Astrocyte (in vitro differentiated cells and primary cell): ENCODE measurements at regions not wholly inside any gene's neighbourhood (a gene's known extent, or its start where the extent isn't known, plus 50 kb on each side); places are given as distances from the start of the nearest gene placed in this dataset.
"Not testable (repeated sequence)": the region's sequence is repeated elsewhere in the genome, so short reads cannot be mapped to it uniquely, and the experiment has no call there.

Experiments
- DNase-seq: peaks from one replicate; pipeline ENCODE4 v3.0.0-alpha.2; 2010; ENCODE audit warnings: low read depth
- FAIRE-seq: peaks from 2 replicates; lab custom pipeline; 2011; peaks lifted over from hg19 to GRCh38; lab: Jason Lieb, UNC
- H2AFZ ChIP-seq: 2 replicates; pipeline ENCODE4 v1.6.0; 2012; ENCODE audit warnings: low read depth, low read length, inconsistent platforms
- H3K27ac ChIP-seq: 2 replicates; pipeline ENCODE4 v1.5.1; 2011; ENCODE audit warnings: low read depth, low read length, inconsistent platforms
- H3K27me3 ChIP-seq: 2 replicates; pipeline ENCODE4 v1.6.0; 2011; ENCODE audit warnings: low read length, inconsistent platforms; ENCODE audit not compliant: insufficient read depth
- H3K36me3 ChIP-seq: 2 replicates; pipeline ENCODE4 v1.5.1; 2011; ENCODE audit warnings: low read length, inconsistent platforms; ENCODE audit not compliant: insufficient read depth
- H3K4me1 ChIP-seq: 2 replicates; pipeline ENCODE4 v1.5.1; 2011; ENCODE audit warnings: low read length, inconsistent platforms; ENCODE audit not compliant: insufficient read depth
- H3K4me2 ChIP-seq: 2 replicates; pipeline ENCODE4 v1.6.0; 2012; ENCODE audit warnings: low read length, inconsistent platforms
- H3K4me3 ChIP-seq: 2 replicates; pipeline ENCODE4 v1.5.1; 2011; ENCODE audit warnings: low read depth, mild to moderate bottlenecking, low read length, inconsistent platforms; ENCODE audit not compliant: insufficient read depth
- H3K79me2 ChIP-seq: 2 replicates; pipeline ENCODE4 v1.6.0; 2012; ENCODE audit warnings: mild to moderate bottlenecking, low read length, inconsistent platforms; ENCODE audit not compliant: insufficient read depth
- H3K9ac ChIP-seq: 2 replicates; pipeline ENCODE4 v1.6.0; 2012; ENCODE audit warnings: mild to moderate bottlenecking, low read length, inconsistent platforms
- H3K9me3 ChIP-seq: 2 replicates; pipeline ENCODE4 v1.5.1; 2012; ENCODE audit warnings: low read depth, mild to moderate bottlenecking, low read length, inconsistent platforms; ENCODE audit not compliant: insufficient read depth
- H4K20me1 ChIP-seq: 2 replicates; pipeline ENCODE4 v1.6.0; 2012; ENCODE audit warnings: low read length, inconsistent platforms; ENCODE audit not compliant: insufficient read depth
- H3K27ac Mint-ChIP-seq: one replicate; pipeline ENCODE4 v1.8.0; 2021; ENCODE audit warnings: mild to moderate bottlenecking, mixed read lengths; ENCODE audit not compliant: unreplicated experiment
- H3K27me3 Mint-ChIP-seq: one replicate; pipeline ENCODE4 v1.8.0; 2021; ENCODE audit warnings: low read depth, mixed read lengths; ENCODE audit not compliant: unreplicated experiment
- H3K36me3 Mint-ChIP-seq: one replicate; pipeline ENCODE4 v1.8.0; 2021; ENCODE audit warnings: low read depth, mixed read lengths; ENCODE audit not compliant: unreplicated experiment
- H3K4me1 Mint-ChIP-seq: one replicate; pipeline ENCODE4 v1.8.0; 2021; ENCODE audit warnings: low read depth, mixed read lengths; ENCODE audit not compliant: unreplicated experiment
- H3K4me3 Mint-ChIP-seq: one replicate; pipeline ENCODE4 v1.8.0; 2021; ENCODE audit warnings: mild to moderate bottlenecking, moderate library complexity, mixed read lengths; ENCODE audit not compliant: unreplicated experiment
- H3K9me3 Mint-ChIP-seq: one replicate; pipeline ENCODE4 v1.8.0; 2021; ENCODE audit warnings: mild to moderate bottlenecking, mixed read lengths; ENCODE audit not compliant: unreplicated experiment
- EZH2 ChIP-seq: IDR thresholded peaks from 2 replicates; pipeline ENCODE4 v1.6.1; 2012; ENCODE audit warnings: mild to moderate bottlenecking, low read length, inconsistent platforms; ENCODE audit not compliant: insufficient read depth
- TF ChIP-seq, protein P1 (sequence below): IDR thresholded peaks from 2 replicates; pipeline ENCODE4 v1.5.1; 2011; ENCODE audit warnings: low read depth, mild to moderate bottlenecking, inconsistent platforms, low read length, moderate library complexity; ENCODE audit not compliant: insufficient read depth

DNA sequence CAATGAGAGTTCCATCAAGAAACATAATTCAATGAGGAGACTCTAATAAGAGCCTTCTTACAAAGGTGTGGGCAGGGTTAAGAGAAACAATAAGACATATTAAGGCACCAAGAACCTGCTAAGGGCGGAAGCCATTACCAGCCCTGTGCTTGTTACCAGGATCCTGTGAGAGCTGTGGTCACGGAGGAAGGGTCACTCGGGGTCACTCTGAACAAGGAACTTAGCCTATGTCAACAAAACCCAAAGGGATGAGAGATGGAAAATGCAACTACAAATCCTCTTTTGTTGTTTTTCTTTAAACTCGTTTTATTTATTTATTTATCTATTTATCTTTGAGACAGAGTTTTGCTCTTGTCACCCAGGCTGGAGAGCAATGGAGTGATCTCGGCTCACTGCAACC is 460.4 kb upstream of the CCDC196 start:
- Histone ChIP-seq H3K79me2 (no peaks in the 10 kb centered on the region), H3K9ac (no peak overlapping the region), H3K4me3 (no peak overlapping the region), H4K20me1 (no peaks in the 10 kb centered on the region), H2AFZ (no peak overlapping the region), H3K27ac (no peak overlapping the region), H3K4me1 (no peaks in the 10 kb centered on the region), H3K4me2 (no peak overlapping the region), H3K36me3 (no peaks in the 10 kb centered on the region), H3K27me3 (no peaks in the 10 kb centered on the region), H3K9me3 (no peaks in the 10 kb centered on the region)
- Mint-ChIP-seq H3K36me3 (no peaks in the 10 kb centered on the region), H3K4me1 (no peaks in the 10 kb centered on the region), H3K27me3 (no peaks in the 10 kb centered on the region), H3K4me3 (no peak overlapping the region), H3K9me3 (peaks cover 9% of the 10 kb centered on the region), H3K27ac (no peak overlapping the region)
- FAIRE-seq (no peak), DNase-seq (no peak)
- TF ChIP-seq EZH2: no peak
- TF ChIP-seq, protein P1, sequence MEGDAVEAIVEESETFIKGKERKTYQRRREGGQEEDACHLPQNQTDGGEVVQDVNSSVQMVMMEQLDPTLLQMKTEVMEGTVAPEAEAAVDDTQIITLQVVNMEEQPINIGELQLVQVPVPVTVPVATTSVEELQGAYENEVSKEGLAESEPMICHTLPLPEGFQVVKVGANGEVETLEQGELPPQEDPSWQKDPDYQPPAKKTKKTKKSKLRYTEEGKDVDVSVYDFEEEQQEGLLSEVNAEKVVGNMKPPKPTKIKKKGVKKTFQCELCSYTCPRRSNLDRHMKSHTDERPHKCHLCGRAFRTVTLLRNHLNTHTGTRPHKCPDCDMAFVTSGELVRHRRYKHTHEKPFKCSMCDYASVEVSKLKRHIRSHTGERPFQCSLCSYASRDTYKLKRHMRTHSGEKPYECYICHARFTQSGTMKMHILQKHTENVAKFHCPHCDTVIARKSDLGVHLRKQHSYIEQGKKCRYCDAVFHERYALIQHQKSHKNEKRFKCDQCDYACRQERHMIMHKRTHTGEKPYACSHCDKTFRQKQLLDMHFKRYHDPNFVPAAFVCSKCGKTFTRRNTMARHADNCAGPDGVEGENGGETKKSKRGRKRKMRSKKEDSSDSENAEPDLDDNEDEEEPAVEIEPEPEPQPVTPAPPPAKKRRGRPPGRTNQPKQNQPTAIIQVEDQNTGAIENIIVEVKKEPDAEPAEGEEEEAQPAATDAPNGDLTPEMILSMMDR: no peak

DNA sequence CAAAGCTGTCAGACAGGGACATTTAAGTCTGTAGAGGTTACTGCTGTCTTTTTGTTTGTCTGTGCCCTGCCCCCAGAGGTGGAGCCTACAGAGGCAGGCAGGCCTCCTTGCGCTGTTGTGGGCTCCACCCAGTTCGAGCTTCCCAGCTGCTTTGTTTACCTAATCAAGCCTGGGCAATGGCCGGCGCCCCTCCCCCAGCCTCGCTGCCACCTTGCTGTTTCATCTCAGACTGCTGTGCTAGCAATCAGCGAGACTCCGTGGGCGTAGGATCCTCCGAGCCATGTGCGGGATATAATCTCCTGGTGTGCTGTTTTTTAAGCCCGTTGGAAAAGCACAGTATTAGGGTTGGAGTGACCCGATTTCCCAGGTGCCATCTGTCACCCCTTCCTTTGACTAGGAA is 454.2 kb upstream of the CCDC196 start:
- H3K27ac Mint-ChIP-seq, H4K20me1 ChIP-seq, H3K79me2 ChIP-seq, H3K9ac ChIP-seq, H3K27ac ChIP-seq, H3K36me3 ChIP-seq, H3K27me3 Mint-ChIP-seq, H3K4me3 ChIP-seq, H2AFZ ChIP-seq, H3K4me3 Mint-ChIP-seq, DNase-seq, H3K4me1 Mint-ChIP-seq, H3K27me3 ChIP-seq, H3K4me2 ChIP-seq, H3K4me1 ChIP-seq, H3K36me3 Mint-ChIP-seq, FAIRE-seq, H3K9me3 ChIP-seq: not testable (repeated sequence)
- H3K9me3 Mint-ChIP-seq: peaks cover 25% of the 10 kb centered on the region

DNA sequence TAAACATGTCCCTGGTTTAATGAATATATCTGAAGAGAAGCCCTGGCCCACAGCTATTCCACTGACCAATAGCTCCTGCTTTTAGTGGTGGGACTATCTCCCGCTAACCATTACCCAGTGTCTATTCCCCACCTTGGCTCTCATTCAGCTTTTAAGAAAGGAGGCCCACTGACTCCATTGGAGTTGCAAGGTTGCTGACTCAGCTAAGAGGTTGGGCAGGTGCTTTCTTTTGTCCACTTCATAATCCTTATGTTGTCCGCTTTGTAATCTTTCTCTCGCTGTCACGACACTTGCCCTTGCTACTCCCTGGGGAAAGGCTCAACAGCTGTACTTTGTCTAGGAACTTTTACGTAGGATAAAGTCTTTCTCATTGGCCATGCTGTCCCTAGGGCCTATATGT is 453.4 kb upstream of the CCDC196 start:
- H3K9me3 ChIP-seq: no peaks in the 10 kb centered on the region
- peaks cover 6% of the 10 kb centered on the region for H3K4me1 Mint-ChIP-seq
- H3K4me3 ChIP-seq: no peak overlapping the region
- no peaks in the 10 kb centered on the region for H3K36me3 ChIP-seq
- no peak for DNase-seq
- H3K27me3 ChIP-seq: no peaks in the 10 kb centered on the region
- no peaks in the 10 kb centered on the region for H3K36me3 Mint-ChIP-seq
- H3K4me2 ChIP-seq: no peak overlapping the region
- H3K9ac ChIP-seq: no peak overlapping the region
- no peak for FAIRE-seq
- no peaks in the 10 kb centered on the region for H4K20me1 ChIP-seq
- H3K4me3 Mint-ChIP-seq: no peak overlapping the region
- H3K27ac ChIP-seq: no peak overlapping the region
- H2AFZ ChIP-seq: no peak overlapping the region
- no peak for TF ChIP-seq EZH2
- H3K9me3 Mint-ChIP-seq: peaks cover 25% of the 10 kb centered on the region
- H3K4me1 ChIP-seq: no peaks in the 10 kb centered on the region
- H3K79me2 ChIP-seq: no peaks in the 10 kb centered on the region
- H3K27ac Mint-ChIP-seq: no peak overlapping the region
- H3K27me3 Mint-ChIP-seq: no peaks in the 10 kb centered on the region

DNA sequence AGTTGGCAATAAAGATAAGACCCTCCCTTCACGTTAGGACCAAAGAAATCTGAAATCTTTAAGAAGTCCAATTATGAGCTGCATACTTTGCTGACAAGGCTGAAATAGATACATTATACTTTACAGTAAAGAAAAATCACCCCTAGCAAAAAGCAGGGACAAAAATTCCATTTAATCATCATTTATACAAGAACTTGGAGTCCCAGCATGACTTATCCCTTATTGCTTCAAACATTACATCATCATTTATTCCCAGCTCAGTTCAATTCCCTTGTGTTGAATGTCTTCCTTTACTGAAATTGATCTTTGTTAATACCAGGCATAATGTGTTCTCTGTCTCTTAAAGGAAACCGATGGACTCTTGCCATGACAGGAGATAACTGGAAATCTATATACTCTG is 449.6 kb upstream of the CCDC196 start:
- H3K4me3 Mint-ChIP-seq: no peak overlapping the region
- Histone ChIP-seq H3K27me3 (no peaks in the 10 kb centered on the region), H2AFZ (no peak overlapping the region), H3K27ac (no peak overlapping the region), H3K36me3 (no peaks in the 10 kb centered on the region), H3K9ac (no peak overlapping the region), H4K20me1 (no peaks in the 10 kb centered on the region), H3K4me2 (no peak overlapping the region), H3K79me2 (no peaks in the 10 kb centered on the region), H3K4me1 (no peaks in the 10 kb centered on the region), H3K4me3 (no peak overlapping the region), H3K9me3 (no peaks in the 10 kb centered on the region)
- H3K27ac Mint-ChIP-seq: no peak overlapping the region
- H3K9me3 Mint-ChIP-seq: peaks cover 13% of the 10 kb centered on the region
- FAIRE-seq (no peak), DNase-seq (no peak)
- TF ChIP-seq, protein P1: no peak
- TF ChIP-seq EZH2: no peak
- peaks cover 13% of the 10 kb centered on the region for H3K4me1 Mint-ChIP-seq
- H3K27me3 Mint-ChIP-seq: no peaks in the 10 kb centered on the region
- no peaks in the 10 kb centered on the region for H3K36me3 Mint-ChIP-seq
